ENCODE measurements at regions not wholly inside any gene's neighbourhood (a gene's known extent, or its start where the extent isn't known, plus 50 kb on each side); places are given as distances from the start of the nearest gene placed in this dataset.

DNA sequence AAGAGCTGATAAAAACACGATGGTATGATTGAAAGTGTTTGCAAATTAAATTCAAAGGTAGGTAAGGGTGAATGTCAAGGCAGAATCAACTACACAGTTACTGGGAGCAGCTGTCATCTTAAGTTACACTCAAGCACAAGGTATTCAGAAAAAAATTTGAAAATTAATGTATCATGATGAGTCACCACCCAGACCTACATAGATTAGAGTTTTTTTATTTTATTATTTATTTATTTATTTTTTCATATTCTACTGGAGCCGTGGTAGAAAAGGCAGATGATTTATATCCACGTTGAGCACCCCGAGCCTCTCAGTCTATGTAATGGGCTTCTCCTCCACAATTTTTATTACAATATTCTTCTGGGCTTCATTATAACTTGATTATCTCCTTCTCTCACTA lies 728.9 kb upstream of the ARGLU1 start:
- Histone ChIP-seq H3K79me2 (ENCODE audit: insufficient read depth, low read length) (no peaks in the 10 kb centered on the region), H3F3A (ENCODE audit: low read depth) (no peaks in the 10 kb centered on the region), H3K4me3 (ENCODE audit: low read length, poor library complexity, severe bottlenecking) (no peak overlapping the region), H3K9me3 (ENCODE audit: insufficient read depth, low read depth, low read length) (no peaks in the 10 kb centered on the region), H3K9me2 (replicated peaks; ENCODE audit: low read depth, low read length) (no peaks in the 10 kb centered on the region), H3K4me1 (ENCODE audit: insufficient read depth, low read length, poor library complexity, severe bottlenecking) (no peaks in the 10 kb centered on the region), H4K20me1 (ENCODE audit: insufficient read depth, low read length, poor library complexity, severe bottlenecking) (no peaks in the 10 kb centered on the region), H3K9ac (ENCODE audit: low read depth, low read length, poor library complexity, severe bottlenecking) (no peak overlapping the region), H2AFZ (ENCODE audit: low read length) (no peak overlapping the region), H3K4me2 (ENCODE audit: low read depth, low read length, poor library complexity, severe bottlenecking) (no peak overlapping the region), H3K27me3 (ENCODE audit: insufficient read depth, low read length, poor library complexity, severe bottlenecking) (no peaks in the 10 kb centered on the region), H3K36me3 (ENCODE audit: insufficient read depth, low read length) (no peaks in the 10 kb centered on the region)
- TF ChIP-seq EZH2phosphoT487 (IDR thresholded peaks at IDR 0.05; ENCODE audit: borderline replicate concordance), result no peak
- TF ChIP-seq, protein P1, sequence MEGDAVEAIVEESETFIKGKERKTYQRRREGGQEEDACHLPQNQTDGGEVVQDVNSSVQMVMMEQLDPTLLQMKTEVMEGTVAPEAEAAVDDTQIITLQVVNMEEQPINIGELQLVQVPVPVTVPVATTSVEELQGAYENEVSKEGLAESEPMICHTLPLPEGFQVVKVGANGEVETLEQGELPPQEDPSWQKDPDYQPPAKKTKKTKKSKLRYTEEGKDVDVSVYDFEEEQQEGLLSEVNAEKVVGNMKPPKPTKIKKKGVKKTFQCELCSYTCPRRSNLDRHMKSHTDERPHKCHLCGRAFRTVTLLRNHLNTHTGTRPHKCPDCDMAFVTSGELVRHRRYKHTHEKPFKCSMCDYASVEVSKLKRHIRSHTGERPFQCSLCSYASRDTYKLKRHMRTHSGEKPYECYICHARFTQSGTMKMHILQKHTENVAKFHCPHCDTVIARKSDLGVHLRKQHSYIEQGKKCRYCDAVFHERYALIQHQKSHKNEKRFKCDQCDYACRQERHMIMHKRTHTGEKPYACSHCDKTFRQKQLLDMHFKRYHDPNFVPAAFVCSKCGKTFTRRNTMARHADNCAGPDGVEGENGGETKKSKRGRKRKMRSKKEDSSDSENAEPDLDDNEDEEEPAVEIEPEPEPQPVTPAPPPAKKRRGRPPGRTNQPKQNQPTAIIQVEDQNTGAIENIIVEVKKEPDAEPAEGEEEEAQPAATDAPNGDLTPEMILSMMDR (conservative IDR thresholded peaks at IDR 0.05; ENCODE audit: low read length), result no peak

DNA sequence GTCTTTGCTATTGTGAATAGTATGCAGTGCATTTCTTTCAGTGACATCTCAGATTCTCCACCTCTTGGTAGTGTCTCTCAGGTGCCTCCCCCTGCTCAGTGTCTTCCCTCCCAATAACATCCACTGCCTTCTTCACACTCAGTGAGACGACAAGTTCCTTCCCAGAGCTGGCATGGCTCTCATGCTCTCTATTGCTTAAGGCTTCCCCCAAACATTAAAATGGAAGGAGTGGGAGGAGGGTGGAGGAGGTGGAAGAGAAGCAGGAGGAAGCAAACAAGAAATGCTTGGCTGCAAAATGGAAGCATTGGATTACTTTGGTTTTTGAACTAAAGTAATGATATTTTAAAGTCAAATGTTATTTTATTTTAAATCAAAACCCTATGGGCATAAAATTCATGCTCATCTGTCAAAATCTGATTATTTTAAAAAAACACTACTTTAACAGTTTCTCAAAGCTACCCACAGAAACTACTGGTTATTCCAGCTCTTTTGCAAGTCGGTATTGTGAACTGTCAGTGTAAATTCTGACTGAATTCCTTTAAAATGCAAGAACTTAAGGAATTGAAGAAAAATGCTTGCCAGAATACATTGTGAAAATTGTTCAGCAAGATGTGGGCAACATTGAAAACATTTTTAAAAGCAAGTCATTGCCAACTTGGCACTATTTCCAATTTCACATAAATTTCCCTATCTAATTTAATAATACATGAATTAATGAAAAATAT lies 727.6 kb upstream of the ARGLU1 start:
- Histone ChIP-seq H3K79me2 (ENCODE audit: insufficient read depth, low read length) (no peaks in the 10 kb centered on the region), H3K36me3 (ENCODE audit: insufficient read depth, low read length) (no peaks in the 10 kb centered on the region), H3F3A (ENCODE audit: low read depth) (no peaks in the 10 kb centered on the region), H3K9me3 (ENCODE audit: insufficient read depth, low read depth, low read length) (no peaks in the 10 kb centered on the region), H3K9ac (ENCODE audit: low read depth, low read length, poor library complexity, severe bottlenecking) (no peak overlapping the region), H3K4me2 (ENCODE audit: low read depth, low read length, poor library complexity, severe bottlenecking) (no peak overlapping the region), H2AFZ (ENCODE audit: low read length) (no peak overlapping the region), H3K4me3 (ENCODE audit: low read length, poor library complexity, severe bottlenecking) (no peak overlapping the region), H3K9me2 (replicated peaks; ENCODE audit: low read depth, low read length) (no peaks in the 10 kb centered on the region), H3K27me3 (ENCODE audit: insufficient read depth, low read length, poor library complexity, severe bottlenecking) (no peaks in the 10 kb centered on the region), H4K20me1 (ENCODE audit: insufficient read depth, low read length, poor library complexity, severe bottlenecking) (no peaks in the 10 kb centered on the region), H3K4me1 (ENCODE audit: insufficient read depth, low read length, poor library complexity, severe bottlenecking) (no peaks in the 10 kb centered on the region)
- TF ChIP-seq, protein P1 (conservative IDR thresholded peaks at IDR 0.05; ENCODE audit: low read length), result no peak
- no peak for TF ChIP-seq EZH2phosphoT487 (IDR thresholded peaks at IDR 0.05; ENCODE audit: borderline replicate concordance)

DNA sequence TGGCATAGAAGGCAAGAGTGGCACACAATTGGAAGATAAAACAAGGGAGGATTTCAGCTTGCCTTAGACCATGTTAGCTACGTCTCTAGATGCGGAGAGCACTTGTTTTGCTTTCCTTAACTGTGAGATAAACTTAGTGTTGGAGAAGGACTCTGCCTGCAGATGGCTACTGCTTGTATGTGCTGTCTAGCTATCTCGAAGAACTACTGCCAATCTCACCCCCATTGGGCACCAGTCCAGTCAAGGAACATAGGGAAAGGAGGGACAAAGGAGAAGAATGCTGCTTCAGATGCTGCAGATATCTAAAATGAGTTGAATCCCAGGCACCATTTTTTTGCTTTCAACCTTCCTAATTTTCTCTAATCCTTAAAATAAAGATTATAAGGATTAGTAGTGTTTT lies 726.0 kb upstream of the ARGLU1 start:
- Histone ChIP-seq H3K4me3 (ENCODE audit: low read length, poor library complexity, severe bottlenecking) (no peak overlapping the region), H3K9me2 (replicated peaks; ENCODE audit: low read depth, low read length) (no peaks in the 10 kb centered on the region), H3K9ac (ENCODE audit: low read depth, low read length, poor library complexity, severe bottlenecking) (no peak overlapping the region), H3K79me2 (ENCODE audit: insufficient read depth, low read length) (no peaks in the 10 kb centered on the region), H3K9me3 (ENCODE audit: insufficient read depth, low read depth, low read length) (no peaks in the 10 kb centered on the region), H3K27me3 (ENCODE audit: insufficient read depth, low read length, poor library complexity, severe bottlenecking) (no peaks in the 10 kb centered on the region), H2AFZ (ENCODE audit: low read length) (no peak overlapping the region), H3F3A (ENCODE audit: low read depth) (no peaks in the 10 kb centered on the region), H3K4me2 (ENCODE audit: low read depth, low read length, poor library complexity, severe bottlenecking) (no peak overlapping the region), H4K20me1 (ENCODE audit: insufficient read depth, low read length, poor library complexity, severe bottlenecking) (no peaks in the 10 kb centered on the region), H3K4me1 (ENCODE audit: insufficient read depth, low read length, poor library complexity, severe bottlenecking) (no peaks in the 10 kb centered on the region), H3K36me3 (ENCODE audit: insufficient read depth, low read length) (no peaks in the 10 kb centered on the region)
- TF ChIP-seq EZH2phosphoT487 (IDR thresholded peaks at IDR 0.05; ENCODE audit: borderline replicate concordance), result no peak
- TF ChIP-seq, protein P1 (conservative IDR thresholded peaks at IDR 0.05; ENCODE audit: low read length), result no peak
